Heart left ventricle (tissue), 16 donors: ENCODE measurements at regions not wholly inside any gene's neighbourhood (a gene's known extent, or its start where the extent isn't known, plus 50 kb on each side); places are given as distances from the start of the nearest gene placed in this dataset.
A peak's percentile ranks its signal among the peaks of the same experiment; 100 is the strongest.

Source experiments
- ATAC-seq, 4 donors: fragments of 200-7000 bp; cut with Tn5 transposase; one replicate each; pipeline ENCODE4 v1.9.1; 2020 to 2022; ENCODE audit warnings: moderate library complexity in 4 of 4, mild to moderate bottlenecking in 3 of 4, moderate number of reproducible peaks in 1 of 4
- DNase-seq, 5 donors: peaks; one replicate each; pipeline ENCODE4 v3.0.0-alpha.2; 2020
- H3K27ac ChIP-seq, 12 donors: fragments of 200-600 bp; sonication (generic) in 4 of 12; one replicate each; pipeline versions ENCODE4 v1.5.0 to v1.8.0; 2016 to 2022; ENCODE audit warnings: mild to moderate bottlenecking in 2 of 12
- H3K27me3 ChIP-seq, 9 donors: fragments of 200-600 bp; sonication (generic) in 2 of 9; one replicate each; pipeline versions ENCODE4 v1.5.1 to v1.8.0; 2016 to 2022; ENCODE audit warnings: mild to moderate bottlenecking in 3 of 9
- H3K36me3 ChIP-seq, 9 donors: fragments of 200-600 bp; sonication (generic) in 2 of 9; one replicate each; pipeline versions ENCODE4 v1.5.0 to v1.8.0; 2018 to 2022; ENCODE audit warnings: mild to moderate bottlenecking in 2 of 9
- H3K4me1 ChIP-seq, 12 donors: fragments of 200-600 bp; sonication (generic) in 4 of 12; one replicate each; pipeline versions ENCODE4 v1.5.0 to v1.8.0; 2016 to 2022; ENCODE audit warnings: mild to moderate bottlenecking in 3 of 12
- H3K4me3 ChIP-seq, 12 donors: fragments of 200-600 bp; sonication (generic) in 4 of 12; one replicate each; pipeline versions ENCODE4 v1.5.0 to v1.8.0; 2017 to 2022; ENCODE audit warnings: mild to moderate bottlenecking in 9 of 12, moderate library complexity in 4 of 12
- H3K9me3 ChIP-seq, 12 donors: fragments of 200-600 bp; sonication (generic) in 4 of 12; one replicate each; pipeline versions ENCODE4 v1.5.0 to v1.8.0; 2016 to 2022; ENCODE audit warnings: mild to moderate bottlenecking in 1 of 12
- CTCF ChIP-seq, 12 donors: fragments of 200-600 bp; sonication (generic) in 4 of 12; IDR thresholded peaks; one replicate each; pipeline versions ENCODE4 v1.5.0 to v1.8.0; 2018 to 2022; ENCODE audit warnings: antibody characterized with exemption in 12 of 12, mild to moderate bottlenecking in 5 of 12
- POLR2A ChIP-seq, 2 donors: fragments of 450-650 bp; IDR thresholded peaks; one replicate each; pipeline ENCODE4 v1.6.1; 2017; ENCODE audit warnings: antibody characterized with exemption in 2 of 2, mild to moderate bottlenecking in 2 of 2, moderate library complexity in 2 of 2
- WGBS, 4 donors: extraction: QIAGEN DNeasy Blood & Tissue Kit in 2 of 4; methylation state at CpG; one replicate each; pipeline versions ENCODE4 v1.1.5 to v1.1.7; 2013 to 2018; 5-methylcytosine and 5-hydroxymethylcytosine counted together
- intact Hi-C, 10 donors: fragments of 100-400 bp; cut with DNase I; formaldehyde crosslinking; loops; one replicate each; pipeline versions ENCODE4 v1.11.1 to v1.14.2; 2022
- donor health status: ischemic (EF 13 %, LVEDD 7.1; RV severe dilation, severe dysfunction).
- donor health status: healthy with polysubstance abuse.
- donor health status: DM: no; HTN: yes; CAD: no.
- donor health status: DM: no; HTN: no; CAD: no.
- donor health status: ischemic (EF 25% LVEDD 6.9; RV normal size, moderate dysfunction).
- donor health status: ischemic (EF 25% LVEDD 5.7; RV mildly dilated, moderate dysfunction).
- donor health status: healthy.
- donor health status: DM: yes; HTN: yes; CAD: no.
- donor health status: ischemic (EF 35%, LVEDD 5.7; RV mildly dilated, moderate dysfunction).
- donor health status: nonischemic (EF 11% LVEDD 7.7; RV severe dilation, severe dysfunction).
- donor health status: DM: yes; HTN: yes; CAD: no.
- donor health status: PGD.
- donor health status: ischemic (EF 29% LVEDD 5.4; RV normal size, mild dysfunction).
- donor health status: nonischemic (EF 23%, LVEDD 6.1; RV moderate dilation, normal function).

GRCh38 chr12:31818623-31819268 is 89.9 kb upstream of the AMN1 start:
- 30 to 74% (median 54%) methylated on average over 2 of the region's 2 CpGs for WGBS, 4 donors
- peak overlapping the region in 5 of 12 donors; percentile 6 to 53 (median 39) for H3K27ac ChIP-seq
- TF ChIP-seq CTCF (IDR thresholded peaks at IDR 0.05) (no peak), POLR2A (IDR thresholded peaks at IDR 0.05) (no peak)
- H3K4me3 ChIP-seq = no peak overlapping the region
- ATAC-seq (no peak), DNase-seq (no peak)
- H3K9me3 ChIP-seq = peaks cover 0 to 8% (median 0%) of the 10 kb centered on the region in 12 donors
- intact Hi-C loops = loop anchor here in 1 of 10 donors (10.0 kb wide), 2 partner anchors 74 to 136 kb away; partner anchors contain the start of gene RESF1
- H3K27me3 ChIP-seq = no peaks in the 10 kb centered on the region
- H3K36me3 ChIP-seq = no peaks in the 10 kb centered on the region
- peaks cover 0 to 7% (median 0%) of the 10 kb centered on the region in 12 donors for H3K4me1 ChIP-seq

GRCh38 chr12:31817120-31817519 is 88.3 kb upstream of the AMN1 start:
- no peak overlapping the region for H3K4me3 ChIP-seq
- no peak overlapping the region for H3K27ac ChIP-seq
- H3K9me3 ChIP-seq = peaks cover 0 to 8% (median 0%) of the 10 kb centered on the region in 12 donors
- TF ChIP-seq POLR2A (IDR thresholded peaks at IDR 0.05) (no peak), CTCF (IDR thresholded peaks at IDR 0.05) (no peak)
- 34 to 90% (median 62%) methylated on average over 5 of the region's 5 CpGs for WGBS, 4 donors
- H3K4me1 ChIP-seq = peaks cover 0 to 7% (median 0%) of the 10 kb centered on the region in 12 donors
- H3K36me3 ChIP-seq = no peaks in the 10 kb centered on the region
- ATAC-seq (no peak), DNase-seq (no peak)
- intact Hi-C loops = loop anchor here in 1 of 10 donors (10.0 kb wide), 2 partner anchors 72 to 138 kb away; partner anchors contain the start of gene RESF1
- no peaks in the 10 kb centered on the region for H3K27me3 ChIP-seq

GRCh38 chr12:31815096-31815495 is 86.3 kb upstream of the AMN1 start:
- TF ChIP-seq POLR2A (IDR thresholded peaks at IDR 0.05) (no peak), CTCF (IDR thresholded peaks at IDR 0.05) (no peak)
- H3K27ac ChIP-seq = no peak overlapping the region
- peaks cover 0 to 16% (median 0%) of the 10 kb centered on the region in 12 donors for H3K4me1 ChIP-seq
- DNase-seq (no peak), ATAC-seq (no peak)
- peaks cover 0 to 8% (median 0%) of the 10 kb centered on the region in 12 donors for H3K9me3 ChIP-seq
- H3K4me3 ChIP-seq = no peak overlapping the region
- H3K36me3 ChIP-seq = no peaks in the 10 kb centered on the region
- H3K27me3 ChIP-seq = no peaks in the 10 kb centered on the region
- intact Hi-C loops = loop anchor here in 1 of 10 donors (10.0 kb wide), 2 partner anchors 70 to 140 kb away; partner anchors contain the start of gene RESF1
- WGBS, 4 donors = 84 to 92% (median 89%) methylated on average over 1 of the region's 1 CpG

- no peaks in the 10 kb centered on the region for H3K27me3 ChIP-seq
- H3K36me3 ChIP-seq = no peaks in the 10 kb centered on the region
- ATAC-seq (no peak), DNase-seq (no peak)
- no peak overlapping the region for H3K4me3 ChIP-seq
- intact Hi-C loops = loop anchor here in 1 of 10 donors (10.0 kb wide), 2 partner anchors 69 to 141 kb away; partner anchors contain the start of gene RESF1
- H3K9me3 ChIP-seq = no peaks in the 10 kb centered on the region
- H3K4me1 ChIP-seq = peaks cover 0 to 16% (median 0%) of the 10 kb centered on the region in 12 donors
- 43 to 72% (median 48%) methylated on average over 1 of the region's 1 CpG for WGBS, 4 donors
- TF ChIP-seq CTCF (IDR thresholded peaks at IDR 0.05) (peak in 1 of 12 donors; percentile 12), POLR2A (IDR thresholded peaks at IDR 0.05) (no peak)
- no peak overlapping the region for H3K27ac ChIP-seq
Observed at GRCh38 chr12:31813305-31813704, 84.5 kb upstream of the AMN1 start.
